Activated CD8-positive, alpha-beta memory T cell treated with anti-CD3 and anti-CD28 coated beads for 36 hours (primary cell): ENCODE measurements at regions not wholly inside any gene's neighbourhood (a gene's known extent, or its start where the extent isn't known, plus 50 kb on each side); places are given as distances from the start of the nearest gene placed in this dataset.

ENCODE experiments used
- CTCF ChIA-PET: fragments of 350-600 bp; sonication (Branson Sonifier 250); formaldehyde crosslinking; loops from one replicate; lab custom pipeline; 2021; ENCODE audit warnings: antibody characterized with exemption; lab: Charles Lee
- POLR2A ChIA-PET: fragments of 350-600 bp; sonication (Branson Sonifier 250); formaldehyde crosslinking; loops from one replicate; lab custom pipeline; 2021; ENCODE audit warnings: antibody characterized with exemption; lab: Charles Lee

GRCh38 chr10:113284635-113285034, 268.2 kb upstream of the HABP2 start:
- ChIA-PET POLR2A (no interaction called here), CTCF (no interaction called here)

GRCh38 chr10:113285305-113285704, 267.5 kb upstream of the HABP2 start:
- ChIA-PET POLR2A (no interaction called here), CTCF (no interaction called here)

GRCh38 chr10:113287592-113287991, 265.3 kb upstream of the HABP2 start:
- POLR2A ChIA-PET: no interaction called here
- CTCF ChIA-PET: no interaction called here

- POLR2A ChIA-PET: no interaction called here
- CTCF ChIA-PET: no interaction called here
These were observed 262.7 kb upstream of the HABP2 start for GRCh38 chr10:113290137-113290536.

DNA sequence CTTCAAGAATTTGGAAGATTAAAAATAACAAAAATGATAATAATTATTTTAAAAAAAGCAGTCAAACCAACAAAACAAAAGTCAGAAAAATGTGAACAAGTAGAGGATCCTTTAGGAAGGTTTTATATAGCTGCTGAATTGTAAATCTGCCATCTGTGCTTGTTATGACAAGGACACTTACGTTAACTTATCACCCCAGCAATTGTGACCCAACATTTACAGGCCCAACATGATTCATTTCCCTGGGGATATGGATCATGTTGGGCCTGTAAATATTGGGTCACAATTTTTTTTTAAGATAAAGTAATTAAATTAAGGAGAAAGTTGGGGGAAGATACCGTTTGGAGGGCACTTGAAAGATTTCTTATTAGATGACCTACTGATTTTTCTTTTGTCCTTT, 261.4 kb upstream of the HABP2 start:
- ChIA-PET POLR2A (no interaction called here), CTCF (no interaction called here)

- ChIA-PET POLR2A (no interaction called here), CTCF (no interaction called here)
These were observed 260.8 kb upstream of the HABP2 start for GRCh38 chr10:113292086-113292485.

DNA sequence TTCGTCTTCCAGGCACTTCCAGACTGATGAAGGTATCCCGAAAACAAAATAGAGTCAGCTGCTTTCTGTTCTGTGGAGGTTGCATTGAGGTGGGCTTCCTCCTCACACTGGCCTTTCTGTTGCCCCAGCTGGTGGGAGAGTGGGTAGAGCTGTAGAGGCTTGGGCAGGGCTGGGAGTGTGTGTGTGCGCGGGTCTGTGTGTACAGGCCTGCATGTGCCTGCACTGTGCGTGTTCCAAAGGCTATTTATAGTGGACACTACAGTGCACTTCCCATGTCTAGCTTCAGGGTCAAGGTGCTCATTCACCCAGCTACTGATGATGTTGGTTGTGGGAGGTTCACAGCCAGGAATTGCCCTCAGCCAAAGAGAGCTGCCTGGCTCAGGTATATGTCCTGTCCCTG, 260.1 kb upstream of the HABP2 start:
- ChIA-PET CTCF (no interaction called here), POLR2A (no interaction called here)

- ChIA-PET POLR2A (no interaction called here), CTCF (no interaction called here)
These were observed 259.7 kb upstream of the HABP2 start for GRCh38 chr10:113293167-113293566.

DNA sequence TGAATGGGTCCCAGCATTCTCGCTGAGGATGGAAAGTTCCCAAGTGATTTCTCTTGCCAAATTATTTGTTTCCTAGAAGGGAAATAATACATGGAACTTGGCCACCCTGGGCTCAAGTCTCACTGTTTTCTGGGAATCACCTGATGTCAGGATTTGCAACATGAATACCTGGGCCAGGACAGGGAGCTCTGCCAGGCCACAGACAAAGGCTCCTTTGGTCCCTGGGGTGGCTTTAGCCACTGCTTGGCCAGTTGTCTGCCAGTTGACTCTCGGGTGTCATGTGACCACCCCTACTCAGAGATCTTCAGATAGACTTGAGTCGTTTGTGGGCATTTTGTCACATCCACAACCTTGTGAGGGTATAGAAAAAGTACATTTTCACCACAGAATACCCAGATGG, 258.0 kb upstream of the HABP2 start:
- CTCF ChIA-PET: no interaction called here
- POLR2A ChIA-PET: no interaction called here

- CTCF ChIA-PET: no interaction called here
These were observed 255.6 kb upstream of the HABP2 start for GRCh38 chr10:113297226-113297625.

GRCh38 chr10:113298616-113299015, 254.2 kb upstream of the HABP2 start:
- CTCF ChIA-PET: no interaction called here
- POLR2A ChIA-PET: no interaction called here

More at GRCh38 chr10:113297226-113297625, 255.6 kb upstream of the HABP2 start:
- POLR2A ChIA-PET: no interaction called here

DNA sequence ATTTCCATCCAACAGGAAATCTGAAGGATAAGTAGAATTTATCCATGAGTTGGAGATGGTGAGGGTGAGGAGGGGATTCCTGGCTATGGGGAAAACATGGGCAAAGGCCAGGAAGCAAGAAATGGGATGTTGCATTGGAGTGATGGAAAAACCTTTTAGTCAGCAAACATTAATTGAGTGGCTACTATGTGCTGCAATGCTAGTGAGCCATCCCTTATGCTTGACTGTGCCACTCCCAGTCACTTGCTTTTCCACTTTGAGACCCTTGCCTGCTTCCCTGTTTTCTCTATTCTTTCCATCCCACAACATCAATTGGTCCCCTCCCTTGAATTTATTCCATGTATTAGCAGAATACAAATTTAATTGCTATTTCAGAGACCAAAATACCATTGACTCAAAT, 252.7 kb upstream of the HABP2 start:
- ChIA-PET POLR2A (no interaction called here), CTCF (no interaction called here)

GRCh38 chr10:113300617-113301016, 252.2 kb upstream of the HABP2 start:
- ChIA-PET POLR2A (no interaction called here), CTCF (no interaction called here)

GRCh38 chr10:113301342-113301984, 251.4 kb upstream of the HABP2 start:
- CTCF ChIA-PET: no interaction called here
- POLR2A ChIA-PET: no interaction called here

- POLR2A ChIA-PET: no interaction called here
- CTCF ChIA-PET: no interaction called here
These were observed 250.8 kb upstream of the HABP2 start for GRCh38 chr10:113302062-113302461.

GRCh38 chr10:113303544-113304146, 249.2 kb upstream of the HABP2 start:
- ChIA-PET CTCF (no interaction called here), POLR2A (no interaction called here)

DNA sequence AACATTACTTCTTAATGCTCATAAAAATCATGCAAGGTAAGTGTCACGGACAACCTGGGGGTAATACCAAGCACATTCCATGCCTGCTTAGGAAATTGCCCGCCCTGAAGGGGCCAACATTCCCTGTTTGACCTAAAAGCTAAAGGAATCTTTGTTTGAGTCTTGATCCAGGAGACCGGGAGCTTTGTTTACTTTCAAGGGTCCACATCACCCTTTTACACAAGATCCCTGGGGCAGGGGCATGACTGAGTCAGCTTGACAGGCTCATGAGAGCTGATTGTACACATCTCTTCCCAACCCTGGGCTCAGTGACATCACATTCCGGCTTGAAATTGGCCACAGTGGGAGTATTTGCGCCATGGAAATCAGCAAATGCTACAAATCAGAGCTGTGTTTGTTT, 248.1 kb upstream of the HABP2 start:
- POLR2A ChIA-PET: no interaction called here
- CTCF ChIA-PET: no interaction called here

DNA sequence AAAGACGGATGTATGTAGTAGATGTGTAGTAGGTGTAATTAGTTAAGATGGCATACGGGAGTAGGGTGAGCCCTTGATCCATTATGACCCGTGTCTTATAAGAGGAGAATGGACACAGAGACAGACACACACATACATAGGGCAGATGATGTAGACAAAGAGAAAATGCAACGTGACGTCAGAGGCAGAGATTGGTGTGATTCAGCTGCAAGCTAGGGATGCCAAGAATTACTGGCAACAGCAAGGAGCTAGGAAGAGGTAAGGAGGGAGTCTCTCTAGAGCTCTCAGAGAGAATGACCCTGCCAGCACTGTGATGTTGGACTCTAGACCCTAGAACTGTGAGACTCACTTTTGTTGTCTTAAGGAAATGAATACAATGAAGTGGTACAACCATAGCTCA, 247.0 kb upstream of the HABP2 start:
- CTCF ChIA-PET: no interaction called here

DNA sequence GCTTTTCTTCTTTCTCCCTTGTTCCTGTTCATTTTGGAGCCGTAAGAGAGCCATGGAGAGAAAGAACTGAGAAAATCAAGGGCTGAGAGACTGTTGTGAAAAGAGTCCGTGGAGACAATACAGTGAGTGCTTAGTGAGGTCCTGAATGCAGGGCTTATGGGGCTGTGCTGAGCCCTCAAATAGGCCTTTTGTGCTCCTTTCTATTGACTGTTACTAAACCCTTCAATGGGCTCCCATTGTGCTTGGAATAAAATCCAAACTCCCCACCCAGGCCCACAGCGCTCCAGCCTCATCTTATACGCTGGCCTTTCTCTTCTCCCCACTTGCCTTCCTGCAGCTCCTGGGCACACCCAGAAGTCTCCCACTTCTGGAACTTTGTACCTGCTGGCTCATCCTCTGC, 243.1 kb upstream of the HABP2 start:
- ChIA-PET CTCF (no interaction called here), POLR2A (no interaction called here)

More for the DNA sequence above, 247.0 kb upstream of the HABP2 start:
- POLR2A ChIA-PET: no interaction called here

GRCh38 chr10:113310347-113310746, 242.5 kb upstream of the HABP2 start:
- ChIA-PET CTCF (no interaction called here), POLR2A (no interaction called here)

- ChIA-PET POLR2A (no interaction called here), CTCF (no interaction called here)
These were observed 239.7 kb upstream of the HABP2 start for GRCh38 chr10:113313048-113313602.
